OCI-LY7 (cell line): ENCODE measurements at regions not wholly inside any gene's neighbourhood (a gene's known extent, or its start where the extent isn't known, plus 50 kb on each side); places are given as distances from the start of the nearest gene placed in this dataset.

Source experiments
- EZH2phosphoT487 ChIP-seq: fragments of 200-600 bp; sonication (generic); IDR thresholded peaks from 2 replicates; pipeline ENCODE4 v1.6.1; 2018; ENCODE audit warnings: low read depth, borderline replicate concordance, mild to moderate bottlenecking, mixed run types, antibody characterized with exemption, low read length, moderate library complexity, mixed read lengths
- TF ChIP-seq, protein P1 (sequence below): fragments of 200-600 bp; sonication (generic); conservative IDR thresholded peaks from 2 replicates; pipeline ENCODE4 v1.5.1; 2014; ENCODE audit warnings: mild to moderate bottlenecking, antibody characterized with exemption, low read length, moderate library complexity, mixed read lengths

DNA sequence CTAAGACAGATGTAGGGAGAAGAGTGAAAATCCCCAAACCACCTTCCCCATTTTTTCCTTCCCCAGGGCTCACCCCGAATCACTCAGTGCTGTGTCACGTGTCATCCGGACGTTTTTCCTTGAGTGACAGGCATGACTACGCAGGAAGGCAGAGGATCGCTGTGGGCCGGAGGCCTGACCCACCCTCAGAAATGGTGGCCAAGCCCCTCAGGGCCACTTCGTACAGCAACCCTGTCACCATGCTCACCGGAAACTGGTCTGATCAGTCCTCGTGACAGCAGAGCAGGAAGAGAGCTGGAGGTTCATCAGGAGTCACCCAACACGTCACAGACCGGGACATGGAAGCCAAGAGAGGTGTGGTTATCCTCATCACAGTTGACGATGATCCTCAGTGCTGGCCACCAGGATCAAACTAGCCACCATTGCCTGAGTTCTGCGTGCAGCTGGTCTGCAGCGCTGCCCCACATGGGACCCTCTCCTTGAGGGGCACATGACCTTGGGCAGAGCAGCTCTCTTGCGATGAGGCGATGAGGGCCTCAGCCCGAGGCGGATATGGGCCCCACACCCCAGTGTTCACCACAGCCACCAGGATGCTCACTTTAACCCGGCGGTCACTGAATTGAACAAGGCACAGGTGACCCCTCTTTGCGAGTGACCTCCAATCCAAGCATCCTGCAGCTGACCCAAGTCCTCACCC is 99.3 kb upstream of the INSIG1 start:
- no peak for TF ChIP-seq EZH2phosphoT487
- TF ChIP-seq, protein P1, sequence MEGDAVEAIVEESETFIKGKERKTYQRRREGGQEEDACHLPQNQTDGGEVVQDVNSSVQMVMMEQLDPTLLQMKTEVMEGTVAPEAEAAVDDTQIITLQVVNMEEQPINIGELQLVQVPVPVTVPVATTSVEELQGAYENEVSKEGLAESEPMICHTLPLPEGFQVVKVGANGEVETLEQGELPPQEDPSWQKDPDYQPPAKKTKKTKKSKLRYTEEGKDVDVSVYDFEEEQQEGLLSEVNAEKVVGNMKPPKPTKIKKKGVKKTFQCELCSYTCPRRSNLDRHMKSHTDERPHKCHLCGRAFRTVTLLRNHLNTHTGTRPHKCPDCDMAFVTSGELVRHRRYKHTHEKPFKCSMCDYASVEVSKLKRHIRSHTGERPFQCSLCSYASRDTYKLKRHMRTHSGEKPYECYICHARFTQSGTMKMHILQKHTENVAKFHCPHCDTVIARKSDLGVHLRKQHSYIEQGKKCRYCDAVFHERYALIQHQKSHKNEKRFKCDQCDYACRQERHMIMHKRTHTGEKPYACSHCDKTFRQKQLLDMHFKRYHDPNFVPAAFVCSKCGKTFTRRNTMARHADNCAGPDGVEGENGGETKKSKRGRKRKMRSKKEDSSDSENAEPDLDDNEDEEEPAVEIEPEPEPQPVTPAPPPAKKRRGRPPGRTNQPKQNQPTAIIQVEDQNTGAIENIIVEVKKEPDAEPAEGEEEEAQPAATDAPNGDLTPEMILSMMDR: no peak
